Skeletal muscle tissue (tissue), 3 donors: ENCODE measurements at regions not wholly inside any gene's neighbourhood (a gene's known extent, or its start where the extent isn't known, plus 50 kb on each side); places are given as distances from the start of the nearest gene placed in this dataset.

Source experiments
- H3K27ac ChIP-seq: one replicate; pipeline ENCODE4 v1.7.0; 2013; ENCODE audit warnings: mild to moderate bottlenecking, low read depth, low read length, inconsistent platforms
- H3K27me3 ChIP-seq, 3 donors: one replicate each; pipeline ENCODE4 v1.7.0; 2013; ENCODE audit warnings: low read length in 3 of 3; ENCODE audit not compliant: control insufficient read depth in 3 of 3, insufficient read depth in 3 of 3
- H3K36me3 ChIP-seq, 3 donors: one replicate each; pipeline ENCODE4 v1.7.0; 2013; ENCODE audit warnings: low read length in 3 of 3; ENCODE audit not compliant: control insufficient read depth in 3 of 3, insufficient read depth in 3 of 3
- H3K4me1 ChIP-seq, 3 donors: one replicate each; pipeline ENCODE4 v1.7.0; 2013; ENCODE audit warnings: low read length in 3 of 3, mild to moderate bottlenecking in 3 of 3; ENCODE audit not compliant: control insufficient read depth in 3 of 3, insufficient read depth in 3 of 3
- H3K4me3 ChIP-seq, 3 donors: one replicate each; pipeline ENCODE4 v1.7.0; 2013; ENCODE audit warnings: low read length in 3 of 3
- H3K9ac ChIP-seq, 3 donors: one replicate each; pipeline ENCODE4 v1.7.0; 2013; ENCODE audit warnings: low read length in 3 of 3, mild to moderate bottlenecking in 3 of 3, moderate library complexity in 2 of 3, low read depth in 1 of 3
- H3K9me3 ChIP-seq, 3 donors: one replicate each; pipeline ENCODE4 v1.7.0; 2013; ENCODE audit warnings: low read length in 3 of 3; ENCODE audit not compliant: control insufficient read depth in 3 of 3
- donor health status: Osteomylitis.

- Histone ChIP-seq H3K9ac (no peak overlapping the region), H3K27me3 (no peaks in the 10 kb centered on the region), H3K9me3 (no peaks in the 10 kb centered on the region), H3K27ac (no peak overlapping the region), H3K4me1 (no peaks in the 10 kb centered on the region), H3K4me3 (no peak overlapping the region), H3K36me3 (no peaks in the 10 kb centered on the region)
Observed at GRCh38 chr2:185891403-185891802, 152.8 kb downstream of the FSIP2 start.

GRCh38 chr2:185891804-185892411 is 153.3 kb downstream of the FSIP2 start:
- H3K27me3 ChIP-seq, result no peaks in the 10 kb centered on the region
- H3K9ac ChIP-seq, result no peak overlapping the region
- H3K27ac ChIP-seq, result no peak overlapping the region
- no peaks in the 10 kb centered on the region for H3K9me3 ChIP-seq
- H3K36me3 ChIP-seq, result no peaks in the 10 kb centered on the region
- H3K4me3 ChIP-seq, result no peak overlapping the region
- no peaks in the 10 kb centered on the region for H3K4me1 ChIP-seq

- H3K9me3 ChIP-seq, result no peaks in the 10 kb centered on the region
- no peak overlapping the region for H3K27ac ChIP-seq
- H3K36me3 ChIP-seq, result no peaks in the 10 kb centered on the region
- no peaks in the 10 kb centered on the region for H3K27me3 ChIP-seq
- H3K4me1 ChIP-seq, result no peaks in the 10 kb centered on the region
- H3K9ac ChIP-seq, result no peak overlapping the region
- H3K4me3 ChIP-seq, result no peak overlapping the region
Observed at GRCh38 chr2:185892484-185892883, 153.9 kb downstream of the FSIP2 start.

GRCh38 chr2:185894223-185894622 is 155.6 kb downstream of the FSIP2 start:
- H3K27ac ChIP-seq, result no peak overlapping the region
- no peaks in the 10 kb centered on the region for H3K4me1 ChIP-seq
- no peaks in the 10 kb centered on the region for H3K36me3 ChIP-seq
- no peak overlapping the region for H3K9ac ChIP-seq
- H3K27me3 ChIP-seq, result no peaks in the 10 kb centered on the region
- H3K4me3 ChIP-seq, result no peak overlapping the region
- no peaks in the 10 kb centered on the region for H3K9me3 ChIP-seq

GRCh38 chr2:185895828-185896693 is 157.5 kb downstream of the FSIP2 start:
- Histone ChIP-seq H3K9ac (no peak overlapping the region), H3K9me3 (no peaks in the 10 kb centered on the region), H3K4me1 (no peaks in the 10 kb centered on the region), H3K27ac (no peak overlapping the region), H3K27me3 (no peaks in the 10 kb centered on the region), H3K36me3 (no peaks in the 10 kb centered on the region), H3K4me3 (no peak overlapping the region)

GRCh38 chr2:185899366-185899765 is 160.8 kb downstream of the FSIP2 start:
- Histone ChIP-seq H3K9ac (no peak overlapping the region), H3K27ac (no peak overlapping the region), H3K4me3 (no peak overlapping the region), H3K9me3 (no peaks in the 10 kb centered on the region), H3K36me3 (no peaks in the 10 kb centered on the region), H3K27me3 (no peaks in the 10 kb centered on the region), H3K4me1 (no peaks in the 10 kb centered on the region)

GRCh38 chr2:185919155-185919554 is 180.6 kb downstream of the FSIP2 start:
- H3K36me3 ChIP-seq, result no peaks in the 10 kb centered on the region
- no peaks in the 10 kb centered on the region for H3K9me3 ChIP-seq
- no peak overlapping the region for H3K9ac ChIP-seq
- no peaks in the 10 kb centered on the region for H3K4me1 ChIP-seq
- no peak overlapping the region for H3K27ac ChIP-seq
- no peak overlapping the region for H3K4me3 ChIP-seq
- no peaks in the 10 kb centered on the region for H3K27me3 ChIP-seq

GRCh38 chr2:185921048-185921756 is 182.6 kb downstream of the FSIP2 start:
- Histone ChIP-seq H3K9ac (no peak overlapping the region), H3K27ac (no peak overlapping the region), H3K4me1 (no peaks in the 10 kb centered on the region), H3K4me3 (no peak overlapping the region), H3K9me3 (no peaks in the 10 kb centered on the region), H3K36me3 (no peaks in the 10 kb centered on the region), H3K27me3 (no peaks in the 10 kb centered on the region)

- Histone ChIP-seq H3K9me3 (no peaks in the 10 kb centered on the region), H3K36me3 (no peaks in the 10 kb centered on the region), H3K4me3 (no peak overlapping the region), H3K27me3 (no peaks in the 10 kb centered on the region), H3K9ac (no peak overlapping the region), H3K4me1 (no peaks in the 10 kb centered on the region), H3K27ac (no peak overlapping the region)
Observed at GRCh38 chr2:185934232-185934631, 195.6 kb downstream of the FSIP2 start.

GRCh38 chr2:185939858-185940257 is 201.3 kb downstream of the FSIP2 start:
- Histone ChIP-seq H3K4me1 (no peaks in the 10 kb centered on the region), H3K4me3 (no peak overlapping the region), H3K27me3 (no peaks in the 10 kb centered on the region), H3K9me3 (peaks cover 0 to 6% (median 2%) of the 10 kb centered on the region in 3 donors), H3K36me3 (peaks cover 0 to 5% (median 0%) of the 10 kb centered on the region in 3 donors), H3K27ac (no peak overlapping the region), H3K9ac (no peak overlapping the region)
